K562 (cell line): ENCODE measurements at regions not wholly inside any gene's neighbourhood (a gene's known extent, or its start where the extent isn't known, plus 50 kb on each side); places are given as distances from the start of the nearest gene placed in this dataset.

Experiments
- TF ChIP-seq, protein P1 (sequence below): fragments of 200-600 bp; sonication (generic); IDR thresholded peaks from one replicate; pipeline ENCODE4 v1.6.1; 2012; ENCODE audit warnings: mild to moderate bottlenecking, low read depth, low read length, inconsistent platforms

DNA sequence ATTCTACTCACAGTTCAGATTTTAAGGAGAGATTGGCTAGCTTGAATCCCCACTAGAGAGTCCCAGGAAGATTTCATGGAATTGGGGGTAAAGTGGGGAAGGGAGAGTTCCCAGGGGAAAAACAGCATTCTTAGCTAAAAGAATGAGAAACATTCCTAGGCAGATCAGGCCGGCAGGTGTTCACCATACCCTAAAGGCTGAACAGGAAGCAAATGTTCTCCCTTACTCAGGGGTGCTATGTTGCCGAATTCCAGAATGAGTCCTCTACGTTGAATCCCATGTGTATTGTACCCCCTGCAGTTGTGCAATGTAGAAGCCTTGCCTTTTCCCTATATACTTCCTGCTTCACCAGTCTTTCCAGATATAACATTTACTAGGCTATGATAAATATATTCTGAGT lies 135.2 kb upstream of the NCAM1 start (continued):
- TF ChIP-seq, protein P1, sequence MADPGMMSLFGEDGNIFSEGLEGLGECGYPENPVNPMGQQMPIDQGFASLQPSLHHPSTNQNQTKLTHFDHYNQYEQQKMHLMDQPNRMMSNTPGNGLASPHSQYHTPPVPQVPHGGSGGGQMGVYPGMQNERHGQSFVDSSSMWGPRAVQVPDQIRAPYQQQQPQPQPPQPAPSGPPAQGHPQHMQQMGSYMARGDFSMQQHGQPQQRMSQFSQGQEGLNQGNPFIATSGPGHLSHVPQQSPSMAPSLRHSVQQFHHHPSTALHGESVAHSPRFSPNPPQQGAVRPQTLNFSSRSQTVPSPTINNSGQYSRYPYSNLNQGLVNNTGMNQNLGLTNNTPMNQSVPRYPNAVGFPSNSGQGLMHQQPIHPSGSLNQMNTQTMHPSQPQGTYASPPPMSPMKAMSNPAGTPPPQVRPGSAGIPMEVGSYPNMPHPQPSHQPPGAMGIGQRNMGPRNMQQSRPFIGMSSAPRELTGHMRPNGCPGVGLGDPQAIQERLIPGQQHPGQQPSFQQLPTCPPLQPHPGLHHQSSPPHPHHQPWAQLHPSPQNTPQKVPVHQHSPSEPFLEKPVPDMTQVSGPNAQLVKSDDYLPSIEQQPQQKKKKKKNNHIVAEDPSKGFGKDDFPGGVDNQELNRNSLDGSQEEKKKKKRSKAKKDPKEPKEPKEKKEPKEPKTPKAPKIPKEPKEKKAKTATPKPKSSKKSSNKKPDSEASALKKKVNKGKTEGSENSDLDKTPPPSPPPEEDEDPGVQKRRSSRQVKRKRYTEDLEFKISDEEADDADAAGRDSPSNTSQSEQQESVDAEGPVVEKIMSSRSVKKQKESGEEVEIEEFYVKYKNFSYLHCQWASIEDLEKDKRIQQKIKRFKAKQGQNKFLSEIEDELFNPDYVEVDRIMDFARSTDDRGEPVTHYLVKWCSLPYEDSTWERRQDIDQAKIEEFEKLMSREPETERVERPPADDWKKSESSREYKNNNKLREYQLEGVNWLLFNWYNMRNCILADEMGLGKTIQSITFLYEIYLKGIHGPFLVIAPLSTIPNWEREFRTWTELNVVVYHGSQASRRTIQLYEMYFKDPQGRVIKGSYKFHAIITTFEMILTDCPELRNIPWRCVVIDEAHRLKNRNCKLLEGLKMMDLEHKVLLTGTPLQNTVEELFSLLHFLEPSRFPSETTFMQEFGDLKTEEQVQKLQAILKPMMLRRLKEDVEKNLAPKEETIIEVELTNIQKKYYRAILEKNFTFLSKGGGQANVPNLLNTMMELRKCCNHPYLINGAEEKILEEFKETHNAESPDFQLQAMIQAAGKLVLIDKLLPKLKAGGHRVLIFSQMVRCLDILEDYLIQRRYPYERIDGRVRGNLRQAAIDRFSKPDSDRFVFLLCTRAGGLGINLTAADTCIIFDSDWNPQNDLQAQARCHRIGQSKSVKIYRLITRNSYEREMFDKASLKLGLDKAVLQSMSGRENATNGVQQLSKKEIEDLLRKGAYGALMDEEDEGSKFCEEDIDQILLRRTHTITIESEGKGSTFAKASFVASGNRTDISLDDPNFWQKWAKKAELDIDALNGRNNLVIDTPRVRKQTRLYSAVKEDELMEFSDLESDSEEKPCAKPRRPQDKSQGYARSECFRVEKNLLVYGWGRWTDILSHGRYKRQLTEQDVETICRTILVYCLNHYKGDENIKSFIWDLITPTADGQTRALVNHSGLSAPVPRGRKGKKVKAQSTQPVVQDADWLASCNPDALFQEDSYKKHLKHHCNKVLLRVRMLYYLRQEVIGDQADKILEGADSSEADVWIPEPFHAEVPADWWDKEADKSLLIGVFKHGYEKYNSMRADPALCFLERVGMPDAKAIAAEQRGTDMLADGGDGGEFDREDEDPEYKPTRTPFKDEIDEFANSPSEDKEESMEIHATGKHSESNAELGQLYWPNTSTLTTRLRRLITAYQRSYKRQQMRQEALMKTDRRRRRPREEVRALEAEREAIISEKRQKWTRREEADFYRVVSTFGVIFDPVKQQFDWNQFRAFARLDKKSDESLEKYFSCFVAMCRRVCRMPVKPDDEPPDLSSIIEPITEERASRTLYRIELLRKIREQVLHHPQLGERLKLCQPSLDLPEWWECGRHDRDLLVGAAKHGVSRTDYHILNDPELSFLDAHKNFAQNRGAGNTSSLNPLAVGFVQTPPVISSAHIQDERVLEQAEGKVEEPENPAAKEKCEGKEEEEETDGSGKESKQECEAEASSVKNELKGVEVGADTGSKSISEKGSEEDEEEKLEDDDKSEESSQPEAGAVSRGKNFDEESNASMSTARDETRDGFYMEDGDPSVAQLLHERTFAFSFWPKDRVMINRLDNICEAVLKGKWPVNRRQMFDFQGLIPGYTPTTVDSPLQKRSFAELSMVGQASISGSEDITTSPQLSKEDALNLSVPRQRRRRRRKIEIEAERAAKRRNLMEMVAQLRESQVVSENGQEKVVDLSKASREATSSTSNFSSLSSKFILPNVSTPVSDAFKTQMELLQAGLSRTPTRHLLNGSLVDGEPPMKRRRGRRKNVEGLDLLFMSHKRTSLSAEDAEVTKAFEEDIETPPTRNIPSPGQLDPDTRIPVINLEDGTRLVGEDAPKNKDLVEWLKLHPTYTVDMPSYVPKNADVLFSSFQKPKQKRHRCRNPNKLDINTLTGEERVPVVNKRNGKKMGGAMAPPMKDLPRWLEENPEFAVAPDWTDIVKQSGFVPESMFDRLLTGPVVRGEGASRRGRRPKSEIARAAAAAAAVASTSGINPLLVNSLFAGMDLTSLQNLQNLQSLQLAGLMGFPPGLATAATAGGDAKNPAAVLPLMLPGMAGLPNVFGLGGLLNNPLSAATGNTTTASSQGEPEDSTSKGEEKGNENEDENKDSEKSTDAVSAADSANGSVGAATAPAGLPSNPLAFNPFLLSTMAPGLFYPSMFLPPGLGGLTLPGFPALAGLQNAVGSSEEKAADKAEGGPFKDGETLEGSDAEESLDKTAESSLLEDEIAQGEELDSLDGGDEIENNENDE = no peak
